ENCODE measurements at regions not wholly inside any gene's neighbourhood (a gene's known extent, or its start where the extent isn't known, plus 50 kb on each side); places are given as distances from the start of the nearest gene placed in this dataset.
"Not testable (repeated sequence)": the region's sequence is repeated elsewhere in the genome, so short reads cannot be mapped to it uniquely, and the experiment has no call there.

- ATAC-seq (no peak), DNase-seq (no peak)
- H3K4me3 Mint-ChIP-seq: no peak overlapping the region
- CTCF ChIA-PET: no interaction called here
- no peaks in the 10 kb centered on the region for H3K4me1 Mint-ChIP-seq
- H3K36me3 Mint-ChIP-seq: no peaks in the 10 kb centered on the region
- no peak overlapping the region for H3K27ac Mint-ChIP-seq
- no peaks in the 10 kb centered on the region for H3K9me3 Mint-ChIP-seq (ENCODE audit: low read depth)
- peaks cover 7% of the 10 kb centered on the region for H3K27me3 Mint-ChIP-seq
These were observed 153.2 kb upstream of the THBS2 start for GRCh38 chr6:169406804-169407203.

DNA sequence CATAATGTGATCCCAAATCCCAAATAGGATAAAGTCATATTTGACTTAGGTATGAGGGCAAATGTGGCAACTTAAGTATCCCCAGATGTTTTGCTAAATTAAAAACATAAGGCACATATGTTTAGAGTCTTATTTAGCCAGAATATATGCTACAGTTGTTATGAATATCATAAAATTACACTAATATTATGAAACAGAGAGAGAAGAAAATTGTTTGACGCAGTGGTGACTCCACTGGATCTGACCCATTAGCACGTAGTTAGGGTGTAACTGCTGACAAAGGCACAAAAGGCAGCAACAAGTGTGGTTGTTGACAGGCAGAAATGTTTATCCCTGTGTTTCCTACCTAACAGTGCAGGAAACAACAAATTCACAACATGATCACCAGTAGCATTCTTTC, 152.4 kb upstream of the THBS2 start:
- H3K4me1 Mint-ChIP-seq: no peaks in the 10 kb centered on the region
- H3K27ac Mint-ChIP-seq: no peak overlapping the region
- no peaks in the 10 kb centered on the region for H3K9me3 Mint-ChIP-seq (ENCODE audit: low read depth)
- ATAC-seq (no peak), DNase-seq (no peak)
- H3K36me3 Mint-ChIP-seq: no peaks in the 10 kb centered on the region
- H3K4me3 Mint-ChIP-seq: no peak overlapping the region
- CTCF ChIA-PET: no interaction called here
- H3K27me3 Mint-ChIP-seq: peaks cover 10% of the 10 kb centered on the region

DNA sequence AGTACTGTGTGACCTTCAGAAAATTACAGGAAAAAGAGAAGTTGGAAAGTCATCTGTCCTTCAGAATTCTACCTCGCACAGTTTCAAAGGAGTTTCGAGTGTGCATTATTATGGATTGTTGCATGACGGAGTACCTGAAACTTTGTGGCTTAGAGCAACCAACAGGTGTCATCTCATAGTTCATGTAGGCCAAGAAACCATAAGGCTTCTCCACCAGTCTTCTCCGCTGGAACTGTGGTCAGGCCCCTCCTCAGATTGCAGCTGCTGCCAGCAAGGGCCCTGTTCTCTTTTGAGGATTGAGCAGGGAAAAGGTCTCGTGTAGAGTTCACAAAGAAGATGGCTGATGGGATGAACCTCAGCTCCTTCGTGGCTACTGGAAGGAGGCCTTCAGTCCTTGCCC, 151.2 kb upstream of the THBS2 start:
- H3K27ac Mint-ChIP-seq: no peak overlapping the region
- CTCF ChIA-PET: no interaction called here
- DNase-seq: no peak
- no peak overlapping the region for H3K4me3 Mint-ChIP-seq
- H3K9me3 Mint-ChIP-seq (ENCODE audit: low read depth): no peaks in the 10 kb centered on the region
- no peaks in the 10 kb centered on the region for H3K4me1 Mint-ChIP-seq
- ATAC-seq: no peak
- no peaks in the 10 kb centered on the region for H3K36me3 Mint-ChIP-seq
- peaks cover 8% of the 10 kb centered on the region for H3K27me3 Mint-ChIP-seq

DNA sequence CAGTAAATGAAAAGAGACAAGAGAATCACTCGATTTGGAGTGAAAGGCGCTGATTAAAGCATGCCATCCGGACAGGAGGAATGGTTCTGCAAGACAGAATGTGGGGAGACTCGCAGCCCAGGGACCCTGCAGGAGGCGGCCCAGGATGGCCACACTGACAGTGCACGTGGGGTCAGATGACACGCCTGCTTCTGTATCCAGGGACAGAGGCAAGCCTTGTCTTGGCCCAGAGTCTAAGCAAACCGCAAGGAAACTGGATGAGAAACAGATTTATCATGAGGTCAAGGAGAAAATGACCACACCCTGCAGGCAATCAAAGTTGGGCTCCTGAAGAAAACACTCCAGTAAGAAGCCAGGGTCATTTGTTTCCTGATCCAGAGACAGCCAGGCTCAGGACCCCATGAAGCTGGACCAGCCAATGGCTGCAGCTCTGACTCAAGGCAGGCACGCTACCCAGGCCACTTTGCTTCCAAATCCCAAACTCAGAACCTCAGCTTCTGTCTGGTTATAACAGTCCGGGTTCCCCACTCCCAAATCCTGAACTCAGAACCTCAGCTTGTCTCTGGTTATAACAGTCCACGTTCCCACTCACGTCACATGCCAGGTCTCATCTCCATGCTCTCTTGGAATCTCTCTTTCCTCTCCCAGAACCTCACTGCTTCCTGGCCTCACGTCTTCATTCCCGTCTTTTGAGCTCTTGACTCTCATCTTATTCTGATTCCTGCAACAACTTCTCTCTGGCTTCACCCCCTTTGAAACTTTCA, 144.9 kb upstream of the THBS2 start:
- no peaks in the 10 kb centered on the region for H3K9me3 Mint-ChIP-seq (ENCODE audit: low read depth)
- H3K27me3 Mint-ChIP-seq: peaks cover 5% of the 10 kb centered on the region
- DNase-seq: no peak
- H3K36me3 Mint-ChIP-seq: no peaks in the 10 kb centered on the region
- no peak overlapping the region for H3K4me3 Mint-ChIP-seq
- H3K27ac Mint-ChIP-seq: no peak overlapping the region
- CTCF ChIA-PET: no interaction called here
- no peaks in the 10 kb centered on the region for H3K4me1 Mint-ChIP-seq
- no peak for ATAC-seq

GRCh38 chr6:169397684-169398083, 144.0 kb upstream of the THBS2 start:
- Mint-ChIP-seq H3K27ac (no peak overlapping the region), H3K9me3 (ENCODE audit: low read depth) (no peaks in the 10 kb centered on the region), H3K4me1 (no peaks in the 10 kb centered on the region), H3K4me3 (no peak overlapping the region), H3K36me3 (no peaks in the 10 kb centered on the region), H3K27me3 (peaks cover 5% of the 10 kb centered on the region)
- ATAC-seq (no peak), DNase-seq (no peak)
- CTCF ChIA-PET: no interaction called here

DNA sequence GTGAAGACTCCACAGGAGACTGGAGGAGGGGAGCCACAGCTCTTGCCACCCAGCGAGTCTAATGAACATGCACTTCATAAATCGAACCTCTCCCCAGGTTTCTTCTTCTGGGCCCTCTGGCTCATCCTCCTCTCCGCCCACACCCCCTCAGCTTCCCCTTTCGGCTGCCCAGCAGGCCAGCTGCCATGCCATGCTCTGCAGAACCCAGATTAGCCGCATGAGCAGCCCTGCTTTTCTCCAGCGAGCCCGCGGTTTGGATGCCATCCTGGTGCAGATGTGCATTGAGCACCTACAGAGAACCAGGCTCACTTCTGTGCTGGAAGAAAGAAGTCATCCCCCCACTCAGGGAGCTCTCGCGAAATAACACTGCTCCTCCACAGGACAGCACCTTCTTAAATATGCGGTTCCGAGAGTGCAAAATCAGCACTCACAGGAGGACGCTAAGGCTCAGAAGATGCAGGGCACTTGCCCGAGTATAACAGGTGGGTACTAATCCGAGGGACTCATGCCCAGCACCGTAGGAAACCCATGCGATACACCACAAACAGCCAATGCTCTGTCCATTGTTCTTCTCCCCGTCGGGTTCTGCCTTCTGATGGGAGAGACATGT, 143.0 kb upstream of the THBS2 start:
- H3K27ac Mint-ChIP-seq: no peak overlapping the region

GRCh38 chr6:169396009-169396539, 142.4 kb upstream of the THBS2 start:
- DNase-seq; CTCF ChIA-PET; H3K36me3 Mint-ChIP-seq; H3K27ac Mint-ChIP-seq; H3K4me3 Mint-ChIP-seq; H3K9me3 Mint-ChIP-seq (ENCODE audit: low read depth); ATAC-seq; H3K27me3 Mint-ChIP-seq; H3K4me1 Mint-ChIP-seq: not testable (repeated sequence)

More for the DNA sequence above, 143.0 kb upstream of the THBS2 start:
- Mint-ChIP-seq H3K36me3 (no peaks in the 10 kb centered on the region), H3K9me3 (ENCODE audit: low read depth) (no peaks in the 10 kb centered on the region), H3K4me1 (no peaks in the 10 kb centered on the region), H3K27me3 (peaks cover 4% of the 10 kb centered on the region), H3K4me3 (no peak overlapping the region)
- no peak for DNase-seq
- CTCF ChIA-PET: no interaction called here
- no peak for ATAC-seq

GRCh38 chr6:169395080-169395805, 141.6 kb upstream of the THBS2 start:
- ATAC-seq: no peak
- Mint-ChIP-seq H3K27ac (no peak overlapping the region), H3K36me3 (no peaks in the 10 kb centered on the region), H3K9me3 (ENCODE audit: low read depth) (no peaks in the 10 kb centered on the region), H3K4me3 (no peak overlapping the region), H3K27me3 (peaks cover 3% of the 10 kb centered on the region), H3K4me1 (no peaks in the 10 kb centered on the region)
- DNase-seq: no peak
- CTCF ChIA-PET: no interaction called here

- no peak overlapping the region for H3K27ac Mint-ChIP-seq
- CTCF ChIA-PET: no interaction called here
- H3K4me3 Mint-ChIP-seq: no peak overlapping the region
- no peaks in the 10 kb centered on the region for H3K36me3 Mint-ChIP-seq
- H3K9me3 Mint-ChIP-seq (ENCODE audit: low read depth): no peaks in the 10 kb centered on the region
- no peaks in the 10 kb centered on the region for H3K4me1 Mint-ChIP-seq
- no peak for ATAC-seq
- DNase-seq: no peak
- H3K27me3 Mint-ChIP-seq: no peaks in the 10 kb centered on the region
These were observed 140.1 kb upstream of the THBS2 start for GRCh38 chr6:169393753-169394152.

- H3K9me3 Mint-ChIP-seq (ENCODE audit: low read depth): no peaks in the 10 kb centered on the region
- no peaks in the 10 kb centered on the region for H3K27me3 Mint-ChIP-seq
- no peak for ATAC-seq
- no peak overlapping the region for H3K4me3 Mint-ChIP-seq
- no peaks in the 10 kb centered on the region for H3K36me3 Mint-ChIP-seq
- no peak for DNase-seq
- CTCF ChIA-PET: no interaction called here
- no peak overlapping the region for H3K27ac Mint-ChIP-seq
- no peaks in the 10 kb centered on the region for H3K4me1 Mint-ChIP-seq
These were observed 137.9 kb upstream of the THBS2 start for GRCh38 chr6:169391473-169392071.

DNA sequence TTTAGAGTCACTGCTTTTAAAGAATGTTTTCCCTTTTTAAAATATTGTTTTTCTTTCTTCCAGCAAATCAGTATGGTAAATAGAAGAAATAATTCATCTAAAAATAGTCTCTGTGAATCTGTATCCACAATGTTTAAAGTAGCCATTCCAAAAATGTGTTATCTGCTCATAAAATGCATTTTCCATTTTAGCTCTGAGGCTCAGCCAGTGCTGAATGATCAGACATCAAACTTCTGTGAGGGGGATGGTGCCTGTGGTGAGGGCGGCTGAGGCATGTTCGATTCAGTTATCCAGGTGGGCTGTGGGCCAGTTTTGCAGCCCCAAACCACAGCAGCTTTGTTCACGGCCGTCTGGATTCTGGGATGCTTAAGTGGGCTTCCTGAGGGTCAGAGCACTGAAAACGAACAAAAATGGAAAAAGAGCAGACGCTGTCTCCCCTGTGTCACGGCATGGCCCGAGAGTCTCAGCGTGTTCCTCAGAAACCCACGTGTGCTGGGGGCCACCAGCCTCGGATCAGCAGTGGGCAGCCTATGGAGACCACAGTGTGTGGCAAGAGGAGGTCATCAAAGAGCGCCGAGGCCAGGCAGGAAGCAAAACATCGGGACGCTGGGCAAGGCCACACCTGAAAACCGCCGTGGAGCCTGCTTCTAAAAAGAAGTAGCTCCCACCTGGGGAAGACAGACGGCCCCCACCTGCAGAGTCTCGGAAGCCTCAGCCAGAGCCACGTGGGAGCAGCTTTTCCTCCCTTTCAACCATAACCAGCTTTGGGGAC, 134.9 kb upstream of the THBS2 start:
- Mint-ChIP-seq H3K4me3 (no peak overlapping the region), H3K27ac (no peak overlapping the region), H3K36me3 (no peaks in the 10 kb centered on the region), H3K27me3 (no peaks in the 10 kb centered on the region), H3K9me3 (ENCODE audit: low read depth) (peaks cover 4% of the 10 kb centered on the region), H3K4me1 (no peaks in the 10 kb centered on the region)
- CTCF ChIA-PET: no interaction called here
- no peak for DNase-seq
- no peak for ATAC-seq

DNA sequence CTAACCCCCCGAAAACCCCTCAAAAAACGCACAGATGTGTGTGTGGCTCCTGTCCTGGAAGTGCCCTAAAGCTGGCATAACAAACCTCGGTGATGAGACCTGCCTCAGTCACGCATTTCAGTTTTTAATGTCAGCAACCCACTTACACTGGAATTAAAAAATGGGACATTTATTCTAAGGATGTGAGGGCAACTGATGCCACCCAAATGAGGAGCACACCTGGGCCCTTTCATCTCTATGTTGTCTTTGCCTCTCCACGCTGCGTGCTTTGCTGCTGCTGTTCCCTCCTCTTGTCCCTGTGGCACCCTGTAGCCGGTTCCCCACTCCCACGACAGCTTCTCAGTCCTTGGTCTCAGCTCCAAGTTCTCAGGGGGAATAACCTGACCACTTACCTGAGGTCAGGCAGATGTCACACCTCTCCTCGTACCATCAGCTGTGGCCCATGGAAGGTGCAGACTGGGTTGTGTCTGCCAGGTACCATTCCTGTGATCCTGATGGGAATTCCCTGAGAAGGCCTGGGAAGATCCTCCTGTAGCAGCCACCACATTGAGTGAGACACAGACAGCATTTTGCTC, 134.2 kb upstream of the THBS2 start:
- Mint-ChIP-seq H3K36me3 (no peaks in the 10 kb centered on the region), H3K27me3 (no peaks in the 10 kb centered on the region), H3K9me3 (ENCODE audit: low read depth) (peaks cover 9% of the 10 kb centered on the region), H3K4me3 (no peak overlapping the region), H3K4me1 (no peaks in the 10 kb centered on the region), H3K27ac (no peak overlapping the region)
- ATAC-seq (no peak), DNase-seq (no peak)
- CTCF ChIA-PET: no interaction called here
